Gastroesophageal sphincter (tissue), 2 donors: ENCODE measurements at regions not wholly inside any gene's neighbourhood (a gene's known extent, or its start where the extent isn't known, plus 50 kb on each side); places are given as distances from the start of the nearest gene placed in this dataset.

Experiments
- EP300 ChIP-seq: sonication (generic); formaldehyde crosslinking; IDR thresholded peaks from one replicate; pipeline ENCODE4 v1.6.1; 2017; ENCODE audit warnings: antibody characterized with exemption, mild to moderate bottlenecking
- POLR2A ChIP-seq, 2 donors: fragments of 450-650 bp; IDR thresholded peaks; one replicate each; pipeline ENCODE4 v1.6.1; 2017; ENCODE audit warnings: antibody characterized with exemption in 2 of 2, mild to moderate bottlenecking in 2 of 2, moderate library complexity in 1 of 2

DNA sequence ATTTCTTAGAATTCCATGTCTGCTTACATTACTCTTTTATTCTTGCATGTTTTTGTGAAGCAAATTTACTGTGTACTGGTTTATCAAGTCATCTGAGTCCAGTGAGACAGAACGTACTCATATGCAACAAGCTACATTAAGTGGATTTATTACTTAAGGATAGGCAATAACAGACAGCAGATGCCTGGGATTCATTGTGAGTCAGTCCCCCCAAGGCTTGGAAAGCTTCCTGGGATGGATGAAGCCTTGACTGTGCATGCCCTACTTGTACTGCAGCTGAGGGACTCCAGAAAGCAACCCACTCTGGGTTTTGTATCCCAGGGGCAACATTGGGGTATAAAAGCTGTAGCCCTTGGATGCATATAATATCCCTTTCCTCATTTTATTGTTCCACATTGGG lies 113.4 kb upstream of the RAB18 start:
- TF ChIP-seq EP300 (no peak), POLR2A (IDR thresholded peaks at IDR 0.05) (no peak)
